ENCODE measurements at regions not wholly inside any gene's neighbourhood (a gene's known extent, or its start where the extent isn't known, plus 50 kb on each side); places are given as distances from the start of the nearest gene placed in this dataset.

DNA sequence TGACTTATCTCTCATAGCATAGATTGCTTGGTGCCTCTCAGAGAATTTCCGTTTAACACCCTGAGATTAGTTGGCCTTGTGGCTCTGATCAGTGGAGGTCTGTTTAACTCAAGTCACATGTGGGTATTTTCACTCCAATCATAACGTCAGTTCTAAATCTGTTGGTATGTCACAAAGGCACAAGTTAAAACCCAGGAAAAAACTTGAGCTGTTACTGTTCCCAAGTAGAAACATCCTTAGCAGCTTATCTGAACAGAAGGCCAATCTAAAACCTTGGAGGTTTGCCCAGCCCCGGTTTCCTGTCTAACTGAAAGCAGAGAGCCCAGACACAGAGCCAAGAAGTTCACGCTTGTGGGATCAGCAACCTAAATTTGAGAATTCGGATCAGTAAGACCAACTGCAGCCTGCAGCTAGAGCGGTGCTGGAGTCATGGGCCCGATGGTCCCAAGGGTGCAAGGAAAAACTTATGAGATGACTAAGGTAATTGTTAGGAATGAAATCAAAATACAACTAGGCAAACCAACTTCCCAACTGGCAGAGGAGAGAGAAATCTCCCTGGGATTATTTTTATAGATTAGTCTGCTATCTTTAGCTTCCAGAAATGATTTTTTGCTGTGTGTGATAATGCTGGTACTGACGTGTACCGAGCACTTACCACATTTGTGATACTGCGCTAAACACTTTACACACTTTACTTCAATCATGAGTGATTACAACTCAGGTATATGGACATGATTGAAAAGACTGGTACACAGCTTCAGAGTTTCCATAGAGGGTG, 90.2 kb upstream of the C1orf21 start:
- TF ChIP-seq, protein P1, sequence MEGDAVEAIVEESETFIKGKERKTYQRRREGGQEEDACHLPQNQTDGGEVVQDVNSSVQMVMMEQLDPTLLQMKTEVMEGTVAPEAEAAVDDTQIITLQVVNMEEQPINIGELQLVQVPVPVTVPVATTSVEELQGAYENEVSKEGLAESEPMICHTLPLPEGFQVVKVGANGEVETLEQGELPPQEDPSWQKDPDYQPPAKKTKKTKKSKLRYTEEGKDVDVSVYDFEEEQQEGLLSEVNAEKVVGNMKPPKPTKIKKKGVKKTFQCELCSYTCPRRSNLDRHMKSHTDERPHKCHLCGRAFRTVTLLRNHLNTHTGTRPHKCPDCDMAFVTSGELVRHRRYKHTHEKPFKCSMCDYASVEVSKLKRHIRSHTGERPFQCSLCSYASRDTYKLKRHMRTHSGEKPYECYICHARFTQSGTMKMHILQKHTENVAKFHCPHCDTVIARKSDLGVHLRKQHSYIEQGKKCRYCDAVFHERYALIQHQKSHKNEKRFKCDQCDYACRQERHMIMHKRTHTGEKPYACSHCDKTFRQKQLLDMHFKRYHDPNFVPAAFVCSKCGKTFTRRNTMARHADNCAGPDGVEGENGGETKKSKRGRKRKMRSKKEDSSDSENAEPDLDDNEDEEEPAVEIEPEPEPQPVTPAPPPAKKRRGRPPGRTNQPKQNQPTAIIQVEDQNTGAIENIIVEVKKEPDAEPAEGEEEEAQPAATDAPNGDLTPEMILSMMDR (IDR thresholded peaks at IDR 0.05; ENCODE audit: control insufficient read depth, insufficient read depth, low read depth, low read length, missing control alignments): no peak
- H3K4me3 ChIP-seq (ENCODE audit: control insufficient read depth, low read depth, low read length): no peak overlapping the region
- DNase-seq (ENCODE audit: low read depth): peak; percentile 87

DNA sequence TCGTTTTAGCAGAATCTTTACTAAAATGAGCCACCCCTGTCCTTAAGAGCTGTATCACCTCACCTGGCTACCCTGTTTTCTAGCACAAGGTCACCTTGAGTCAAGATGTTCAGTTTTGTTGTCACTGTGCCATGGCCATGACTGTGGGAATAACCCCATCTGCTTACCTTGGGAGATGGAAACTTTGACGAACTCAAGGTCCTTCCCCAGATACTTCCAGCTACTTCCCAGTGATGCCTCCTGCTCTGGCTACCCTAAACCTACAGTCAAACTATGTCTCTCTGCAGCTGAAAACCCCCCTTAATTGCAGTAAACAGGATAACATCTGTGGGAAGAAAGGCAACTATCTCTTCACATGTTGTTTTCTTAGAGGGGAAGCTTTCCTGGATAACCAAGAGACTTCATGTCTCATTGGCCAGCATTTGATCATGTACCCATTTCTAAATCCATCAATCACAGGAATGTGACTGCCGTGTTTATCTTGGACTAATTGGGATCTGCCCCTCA, 89.5 kb upstream of the C1orf21 start:
- TF ChIP-seq, protein P1 (IDR thresholded peaks at IDR 0.05; ENCODE audit: control insufficient read depth, insufficient read depth, low read depth, low read length, missing control alignments): no peak
- no peak for DNase-seq (ENCODE audit: low read depth)
- no peak overlapping the region for H3K4me3 ChIP-seq (ENCODE audit: control insufficient read depth, low read depth, low read length)

DNA sequence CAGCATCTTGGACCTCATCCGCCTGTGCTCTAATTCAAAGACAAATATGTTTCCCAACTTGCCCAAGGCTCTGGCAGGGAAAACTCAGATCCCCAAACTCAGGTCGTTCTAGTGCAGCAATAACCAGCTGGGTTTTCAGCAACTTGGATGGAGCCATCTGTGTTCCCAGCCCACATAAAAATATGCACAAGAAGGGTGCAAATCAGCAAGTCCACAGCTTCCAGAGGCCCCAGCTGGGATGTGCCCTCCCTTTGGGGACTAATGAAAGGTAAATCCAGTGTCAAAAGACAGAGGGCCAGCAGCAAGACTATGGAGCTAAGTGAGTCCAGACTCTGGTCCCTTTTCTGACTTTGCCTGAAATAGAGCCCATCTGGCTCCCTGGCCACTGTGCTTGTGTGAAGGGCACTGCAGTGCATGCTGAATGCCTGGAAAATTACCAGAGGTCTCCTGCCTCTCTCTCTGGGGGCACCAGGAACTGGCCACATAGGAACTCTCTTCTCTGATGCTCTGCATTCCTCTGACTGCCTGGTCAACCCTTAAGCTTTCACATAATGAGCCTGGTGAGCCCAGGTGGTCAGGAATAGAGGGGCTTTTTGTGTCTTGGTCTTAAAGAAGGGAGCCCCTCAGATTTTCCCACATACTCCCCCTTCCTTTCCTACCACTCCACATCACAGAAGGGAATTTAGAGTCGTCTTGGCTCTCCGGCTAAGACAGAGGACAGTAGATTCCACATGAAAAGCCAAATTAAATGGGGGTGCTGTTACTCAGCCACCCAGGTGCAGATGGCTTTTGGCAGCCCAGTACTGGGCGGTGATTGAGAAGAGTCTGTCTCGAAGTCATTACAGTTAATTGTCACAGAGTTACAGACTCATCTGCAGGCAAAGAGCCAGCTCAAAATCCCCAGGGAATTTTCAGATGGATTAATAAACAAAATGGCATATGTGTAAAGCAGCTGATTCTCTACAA, 88.1 kb upstream of the C1orf21 start:
- TF ChIP-seq, protein P1 (IDR thresholded peaks at IDR 0.05; ENCODE audit: control insufficient read depth, insufficient read depth, low read depth, low read length, missing control alignments): no peak
- no peak for DNase-seq (ENCODE audit: low read depth)
- H3K4me3 ChIP-seq (ENCODE audit: control insufficient read depth, low read depth, low read length): no peak overlapping the region

DNA sequence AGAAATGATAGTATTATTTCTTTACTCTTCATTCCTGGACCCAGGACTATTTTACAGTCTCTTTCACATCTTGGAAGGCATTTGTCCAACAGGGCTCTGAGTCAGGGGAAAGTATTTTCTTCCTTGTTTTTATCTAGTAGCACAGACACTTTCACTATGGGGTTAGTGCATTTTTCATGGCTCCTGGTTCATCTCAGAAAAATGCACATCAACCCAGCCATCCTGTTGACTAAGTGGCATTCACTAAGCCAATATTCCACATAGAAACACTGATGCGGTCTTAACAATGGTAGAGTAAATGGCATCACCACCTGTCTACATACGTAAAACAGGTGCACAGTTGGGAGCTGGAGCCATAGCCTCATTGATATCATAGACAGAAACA, 87.4 kb upstream of the C1orf21 start:
- peak; percentile 80 for DNase-seq (ENCODE audit: low read depth)
- TF ChIP-seq, protein P1 (IDR thresholded peaks at IDR 0.05; ENCODE audit: control insufficient read depth, insufficient read depth, low read depth, low read length, missing control alignments): no peak

DNA sequence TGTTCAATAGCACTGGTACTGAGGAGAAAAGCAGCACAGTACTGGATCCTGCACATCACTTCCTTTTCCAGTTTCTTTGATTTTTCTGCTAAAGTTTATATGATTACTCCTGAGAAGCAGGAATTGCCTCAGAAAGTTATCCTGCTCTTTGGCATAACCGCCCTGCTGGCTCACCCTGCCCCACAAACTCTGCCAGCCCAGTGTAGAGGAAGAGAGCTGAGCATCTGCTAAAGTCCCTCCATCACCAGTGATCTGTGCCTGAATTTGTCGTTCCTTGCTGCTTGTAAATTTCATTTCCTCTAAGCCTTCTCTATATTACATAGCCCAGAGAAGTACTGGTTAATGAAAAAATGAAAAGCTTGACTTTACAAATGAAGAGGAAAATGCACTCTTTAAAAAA, 87.0 kb upstream of the C1orf21 start:
- DNase-seq (ENCODE audit: low read depth): no peak
- TF ChIP-seq, protein P1 (IDR thresholded peaks at IDR 0.05; ENCODE audit: control insufficient read depth, insufficient read depth, low read depth, low read length, missing control alignments): no peak

More for the DNA sequence above, 87.4 kb upstream of the C1orf21 start:
- H3K4me3 ChIP-seq (ENCODE audit: control insufficient read depth, low read depth, low read length): no peak overlapping the region

DNA sequence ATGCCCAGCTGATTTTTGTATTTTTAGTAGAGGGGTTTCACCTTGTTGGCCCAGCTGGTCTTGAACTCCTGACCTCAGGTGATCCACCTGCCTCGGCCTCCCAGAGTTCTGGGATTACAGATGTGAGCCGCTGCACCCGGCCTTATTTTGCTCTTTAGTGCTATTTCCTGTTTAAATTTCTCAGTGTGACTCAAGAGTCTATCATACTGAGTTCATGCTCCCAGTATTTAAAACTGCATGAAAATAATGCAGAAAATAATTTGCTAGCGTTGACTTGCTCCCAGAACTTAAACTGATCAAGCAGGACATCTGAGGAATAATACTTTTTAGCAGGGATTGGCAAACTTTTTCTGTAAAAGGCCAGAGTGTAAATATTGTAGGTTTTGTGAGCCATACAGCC, 86.4 kb upstream of the C1orf21 start:
- no peak overlapping the region for H3K4me3 ChIP-seq (ENCODE audit: control insufficient read depth, low read depth, low read length)
- TF ChIP-seq, protein P1 (IDR thresholded peaks at IDR 0.05; ENCODE audit: control insufficient read depth, insufficient read depth, low read depth, low read length, missing control alignments): no peak
- DNase-seq (ENCODE audit: low read depth): no peak

More for the DNA sequence above, 87.0 kb upstream of the C1orf21 start:
- H3K4me3 ChIP-seq (ENCODE audit: control insufficient read depth, low read depth, low read length): no peak overlapping the region
